Natural killer cell (primary cell): ENCODE measurements at regions not wholly inside any gene's neighbourhood (a gene's known extent, or its start where the extent isn't known, plus 50 kb on each side); places are given as distances from the start of the nearest gene placed in this dataset.

Experiments
- ATAC-seq, 3 donors: fragments of 150-1000 bp in 2 of 3; fragments of 200-7000 bp in 1 of 3; cut with Tn5 transposase; 1 replicate in 1 of 3; 2 replicates in 2 of 3; pipeline ENCODE4 v1.10.0; 2021; ENCODE audit warnings: mild to moderate bottlenecking in 2 of 3, moderate library complexity in 2 of 3
- DNase-seq, 2 donors: peaks; one replicate each; pipeline versions ENCODE4 v3.0.0 to v3.0.0-alpha.2; 2013 to 2021; ENCODE audit warnings: mixed read lengths in 1 of 2
- H3K27ac ChIP-seq: one replicate; pipeline ENCODE4 v1.5.1; 2013; ENCODE audit warnings: mild to moderate bottlenecking, low read length
- H3K27me3 ChIP-seq: one replicate; pipeline ENCODE4 v1.6.1; 2013; ENCODE audit warnings: low read length; ENCODE audit not compliant: control insufficient read depth, insufficient read depth
- H3K36me3 ChIP-seq: one replicate; pipeline ENCODE4 v1.6.1; 2013; ENCODE audit warnings: low read length; ENCODE audit not compliant: control insufficient read depth, insufficient read depth
- H3K4me1 ChIP-seq: one replicate; pipeline ENCODE4 v1.6.1; 2013; ENCODE audit warnings: low read length; ENCODE audit not compliant: control insufficient read depth, insufficient read depth
- H3K4me3 ChIP-seq: one replicate; pipeline ENCODE4 v1.5.1; 2013; ENCODE audit warnings: low read length
- H3K9me3 ChIP-seq: one replicate; pipeline ENCODE4 v1.6.1; 2013; ENCODE audit warnings: low read length; ENCODE audit not compliant: control insufficient read depth, insufficient read depth
- H3K27ac Mint-ChIP-seq, 2 donors: one replicate each; pipeline ENCODE4 v1.8.0; 2022; ENCODE audit warnings: mild to moderate bottlenecking in 2 of 2, mixed read lengths in 2 of 2, moderate library complexity in 1 of 2
- H3K27me3 Mint-ChIP-seq, 2 donors: one replicate each; pipeline ENCODE4 v1.8.0; 2022; ENCODE audit warnings: low read depth in 2 of 2, mixed read lengths in 2 of 2
- H3K36me3 Mint-ChIP-seq: one replicate; pipeline ENCODE4 v1.8.0; 2022; ENCODE audit warnings: mixed read lengths
- H3K4me1 Mint-ChIP-seq, 2 donors: one replicate each; pipeline ENCODE4 v1.8.0; 2022; ENCODE audit warnings: mixed read lengths in 2 of 2
- H3K4me3 Mint-ChIP-seq: one replicate; pipeline ENCODE4 v1.8.0; 2022; ENCODE audit warnings: mild to moderate bottlenecking, moderate library complexity, mixed read lengths
- H3K9me3 Mint-ChIP-seq, 2 donors: one replicate each; pipeline ENCODE4 v1.8.0; 2022; ENCODE audit warnings: mixed read lengths in 2 of 2
- CTCF ChIP-seq: fragments of 200-600 bp; IDR thresholded peaks from one replicate; pipeline ENCODE4 v1.8.0; 2022; ENCODE audit warnings: antibody characterized with exemption
- WGBS: methylation state at CpG from one replicate; pipeline ENCODE4 v1.1.7; 2013; ENCODE audit warnings: missing lambda C conversion rate; ENCODE audit not compliant: insufficient coverage; 5-methylcytosine and 5-hydroxymethylcytosine counted together
- intact Hi-C: fragments of 100-400 bp; cut with micrococcal nuclease; formaldehyde crosslinking; loops from one replicate; pipeline ENCODE4 v1.14.2; 2022

DNA sequence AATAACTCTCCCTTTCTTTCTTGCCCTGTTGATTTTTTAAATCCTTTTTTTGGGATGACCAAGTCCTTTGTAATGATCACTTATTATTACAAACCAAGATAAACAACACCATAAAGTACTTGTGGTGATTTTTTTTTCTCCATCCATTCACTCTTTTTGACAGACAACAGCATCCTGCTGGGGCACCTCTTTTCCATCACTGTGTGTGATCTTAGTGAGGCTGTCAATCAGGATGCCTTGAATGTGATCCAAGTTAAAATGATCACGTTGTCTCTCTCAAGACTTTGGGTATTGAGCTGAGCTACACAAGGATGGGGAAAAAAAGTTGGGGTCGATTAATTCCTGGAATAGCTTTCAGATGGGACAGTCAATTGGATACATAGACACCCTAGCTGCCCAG is 73.6 kb upstream of the PPP2R2B start:
- Histone ChIP-seq H3K27me3 (no peaks in the 10 kb centered on the region), H3K9me3 (no peaks in the 10 kb centered on the region), H3K27ac (no peak overlapping the region), H3K4me1 (peaks cover 6% of the 10 kb centered on the region), H3K4me3 (no peak overlapping the region), H3K36me3 (no peaks in the 10 kb centered on the region)
- intact Hi-C loops = no loop called here
- WGBS = 70% methylated on average over 2 of the region's 2 CpGs
- Mint-ChIP-seq H3K27me3 (peaks cover 8 to 38% of the 10 kb centered on the region in 2 donors), H3K27ac (no peak overlapping the region), H3K4me3 (no peak overlapping the region), H3K9me3 (no peaks in the 10 kb centered on the region), H3K36me3 (no peaks in the 10 kb centered on the region), H3K4me1 (peaks cover 10% of the 10 kb centered on the region in 2 donors)
- no peak for TF ChIP-seq CTCF
- DNase-seq (no peak), ATAC-seq (no peak)

GRCh38 chr5:146956217-146956616 is 77.7 kb upstream of the PPP2R2B start:
- intact Hi-C loops = no loop called here
- H3K27ac Mint-ChIP-seq = no peak overlapping the region
- H3K4me1 Mint-ChIP-seq = no peaks in the 10 kb centered on the region
- no peaks in the 10 kb centered on the region for H3K36me3 ChIP-seq
- H3K4me3 Mint-ChIP-seq = no peak overlapping the region
- DNase-seq (no peak), ATAC-seq (no peak)
- no peak overlapping the region for H3K27ac ChIP-seq
- H3K4me3 ChIP-seq = no peak overlapping the region
- peaks cover 16 to 61% of the 10 kb centered on the region in 2 donors for H3K27me3 Mint-ChIP-seq
- 86% methylated on average over 1 of the region's 1 CpG for WGBS
- no peaks in the 10 kb centered on the region for H3K4me1 ChIP-seq
- H3K9me3 ChIP-seq = no peaks in the 10 kb centered on the region
- no peak for TF ChIP-seq CTCF
- no peaks in the 10 kb centered on the region for H3K36me3 Mint-ChIP-seq
- H3K27me3 ChIP-seq = no peaks in the 10 kb centered on the region
- no peaks in the 10 kb centered on the region for H3K9me3 Mint-ChIP-seq

DNA sequence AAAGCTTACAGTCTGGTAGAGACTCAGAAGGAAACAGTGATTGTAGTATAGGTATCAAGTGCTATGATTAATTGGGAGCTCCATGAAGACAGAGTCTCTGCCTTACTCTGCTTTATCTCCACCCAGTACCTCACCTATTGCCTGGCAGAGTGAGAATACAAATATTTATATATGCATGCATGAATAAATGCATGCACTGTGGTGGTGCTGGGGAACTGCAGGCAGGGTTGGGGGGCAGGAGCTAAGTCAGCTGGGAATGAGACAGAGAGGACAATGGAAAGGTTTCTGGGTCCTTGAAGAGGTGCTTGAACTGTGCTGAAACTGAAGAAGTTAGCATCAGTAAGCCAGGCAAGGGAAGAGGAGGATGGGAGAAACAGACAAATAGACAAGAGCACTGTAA is 80.8 kb upstream of the PPP2R2B start:
- ATAC-seq = no peak
- intact Hi-C loops = no loop called here
- Histone ChIP-seq H3K9me3 (no peaks in the 10 kb centered on the region), H3K27ac (no peak overlapping the region), H3K27me3 (no peaks in the 10 kb centered on the region), H3K4me3 (no peak overlapping the region), H3K36me3 (no peaks in the 10 kb centered on the region), H3K4me1 (no peaks in the 10 kb centered on the region)
- TF ChIP-seq CTCF = no peak
- H3K36me3 Mint-ChIP-seq = no peaks in the 10 kb centered on the region
- H3K4me1 Mint-ChIP-seq = no peaks in the 10 kb centered on the region
- peaks cover 13 to 33% of the 10 kb centered on the region in 2 donors for H3K27me3 Mint-ChIP-seq
- H3K27ac Mint-ChIP-seq = no peak overlapping the region
- no peaks in the 10 kb centered on the region for H3K9me3 Mint-ChIP-seq
- no peak overlapping the region for H3K4me3 Mint-ChIP-seq
- no peak for DNase-seq

GRCh38 chr5:146962801-146963355 is 84.3 kb upstream of the PPP2R2B start:
- Mint-ChIP-seq H3K27ac (no peak overlapping the region), H3K9me3 (no peaks in the 10 kb centered on the region), H3K27me3 (peaks cover 6 to 18% of the 10 kb centered on the region in 2 donors), H3K4me1 (no peaks in the 10 kb centered on the region), H3K36me3 (no peaks in the 10 kb centered on the region), H3K4me3 (no peak overlapping the region)
- no CpG with 5 or more reads among the region's 1 CpG for WGBS
- no peak overlapping the region for H3K4me3 ChIP-seq
- ATAC-seq (no peak), DNase-seq (no peak)
- H3K9me3 ChIP-seq = no peaks in the 10 kb centered on the region
- H3K4me1 ChIP-seq = no peaks in the 10 kb centered on the region
- intact Hi-C loops = no loop called here
- no peaks in the 10 kb centered on the region for H3K36me3 ChIP-seq
- TF ChIP-seq CTCF = no peak
- no peaks in the 10 kb centered on the region for H3K27me3 ChIP-seq
- H3K27ac ChIP-seq = no peak overlapping the region
